ENCODE measurements at regions not wholly inside any gene's neighbourhood (a gene's known extent, or its start where the extent isn't known, plus 50 kb on each side); places are given as distances from the start of the nearest gene placed in this dataset.
"Not testable (repeated sequence)": the region's sequence is repeated elsewhere in the genome, so short reads cannot be mapped to it uniquely, and the experiment has no call there.

GRCh38 chr12:127779301-127780045 lies 487.5 kb upstream of the TMEM132C start:
- DNase-seq (ENCODE audit: low read depth in 2 of 3, low spot score in 2 of 3), result no peak

GRCh38 chr12:127780881-127781280 lies 486.1 kb upstream of the TMEM132C start:
- no peak for DNase-seq (ENCODE audit: low read depth in 2 of 3, low spot score in 2 of 3)

GRCh38 chr12:127781336-127781735 lies 485.6 kb upstream of the TMEM132C start:
- no peak for DNase-seq (ENCODE audit: low read depth in 2 of 3, low spot score in 2 of 3)

- DNase-seq (ENCODE audit: low read depth in 2 of 3, low spot score in 2 of 3), result no peak
Measured at GRCh38 chr12:127785540-127785939, 481.4 kb upstream of the TMEM132C start.

- DNase-seq (ENCODE audit: low read depth in 2 of 3, low spot score in 2 of 3), result no peak
Measured at GRCh38 chr12:127785986-127786590, 480.9 kb upstream of the TMEM132C start.

GRCh38 chr12:127787544-127787943 lies 479.4 kb upstream of the TMEM132C start:
- no peak for DNase-seq (ENCODE audit: low read depth in 2 of 3, low spot score in 2 of 3)

GRCh38 chr12:127790376-127790775 lies 476.6 kb upstream of the TMEM132C start:
- DNase-seq (ENCODE audit: low read depth in 2 of 3, low spot score in 2 of 3), result no peak

- DNase-seq (ENCODE audit: low read depth in 2 of 3, low spot score in 2 of 3), result no peak
Measured at GRCh38 chr12:127791217-127791616, 475.8 kb upstream of the TMEM132C start.

GRCh38 chr12:127797918-127798317 lies 469.1 kb upstream of the TMEM132C start:
- no peak for DNase-seq (ENCODE audit: low read depth in 2 of 3, low spot score in 2 of 3)

- no peak for DNase-seq (ENCODE audit: low read depth in 2 of 3, low spot score in 2 of 3)
Measured at GRCh38 chr12:127802271-127802670, 464.7 kb upstream of the TMEM132C start.

GRCh38 chr12:127803545-127803944 lies 463.4 kb upstream of the TMEM132C start:
- no peak for DNase-seq (ENCODE audit: low read depth in 2 of 3, low spot score in 2 of 3)

- DNase-seq (ENCODE audit: low read depth in 2 of 3, low spot score in 2 of 3), result no peak
Measured at GRCh38 chr12:127809275-127809674, 457.7 kb upstream of the TMEM132C start.

GRCh38 chr12:127810041-127810440 lies 456.9 kb upstream of the TMEM132C start:
- no peak for DNase-seq (ENCODE audit: low read depth in 2 of 3, low spot score in 2 of 3)

GRCh38 chr12:127810459-127810858 lies 456.5 kb upstream of the TMEM132C start:
- not testable (repeated sequence) for DNase-seq (ENCODE audit: low read depth in 2 of 3, low spot score in 2 of 3)

- DNase-seq (ENCODE audit: low read depth in 2 of 3, low spot score in 2 of 3), result no peak
Measured at GRCh38 chr12:127811988-127812387, 455.0 kb upstream of the TMEM132C start.

- DNase-seq (ENCODE audit: low read depth in 2 of 3, low spot score in 2 of 3), result no peak
Measured at GRCh38 chr12:127813147-127813546, 453.8 kb upstream of the TMEM132C start.

- DNase-seq (ENCODE audit: low read depth in 2 of 3, low spot score in 2 of 3), result no peak
Measured at GRCh38 chr12:127819056-127819455, 447.9 kb upstream of the TMEM132C start.

- DNase-seq (ENCODE audit: low read depth in 2 of 3, low spot score in 2 of 3), result no peak
Measured at GRCh38 chr12:127820271-127820670, 446.7 kb upstream of the TMEM132C start.

GRCh38 chr12:127820846-127821245 lies 446.1 kb upstream of the TMEM132C start:
- DNase-seq (ENCODE audit: low read depth in 2 of 3, low spot score in 2 of 3), result no peak

GRCh38 chr12:127822809-127823411 lies 444.1 kb upstream of the TMEM132C start:
- DNase-seq (ENCODE audit: low read depth in 2 of 3, low spot score in 2 of 3), result no peak

GRCh38 chr12:127823801-127824200 lies 443.2 kb upstream of the TMEM132C start:
- DNase-seq (ENCODE audit: low read depth in 2 of 3, low spot score in 2 of 3), result no peak

- no peak for DNase-seq (ENCODE audit: low read depth in 2 of 3, low spot score in 2 of 3)
Measured at GRCh38 chr12:127829281-127830064, 437.5 kb upstream of the TMEM132C start.

Data from activated CD8-positive, alpha-beta memory T cell treated with anti-CD3 and anti-CD28 coated beads for 48 hours (primary cell).